CD4-positive, alpha-beta T cell (primary cell): ENCODE measurements at regions not wholly inside any gene's neighbourhood (a gene's known extent, or its start where the extent isn't known, plus 50 kb on each side); places are given as distances from the start of the nearest gene placed in this dataset.

Experiments used
- ATAC-seq: fragments of 200-7000 bp; cut with Tn5 transposase; one replicate; pipeline ENCODE4 v1.10.0; 2022; ENCODE audit warnings: mild to moderate bottlenecking; ENCODE audit not compliant: poor library complexity
- CTCF ChIA-PET: fragments of 350-600 bp; sonication (Branson Sonifier 250); formaldehyde crosslinking; loops from one replicate; lab custom pipeline; 2021; ENCODE audit warnings: antibody characterized with exemption, inconsistent platforms; lab: Charles Lee
- POLR2A ChIA-PET: fragments of 350-600 bp; sonication (Branson Sonifier 250); formaldehyde crosslinking; loops from one replicate; lab custom pipeline; 2021; ENCODE audit warnings: antibody characterized with exemption, inconsistent platforms; lab: Charles Lee
- DNase-seq, 14 experiments: peaks; one replicate each; pipeline ENCODE4 v3.0.0-alpha.2; 2013 to 2020; ENCODE audit warnings: mixed read lengths in 2 of 14
- H3K27ac ChIP-seq, 2 donors: one replicate each; pipeline versions ENCODE4 v1.5.1 to v1.7.0; 2013; ENCODE audit warnings: low read length in 2 of 2, low read depth in 1 of 2, mild to moderate bottlenecking in 1 of 2
- H3K27me3 ChIP-seq, 2 experiments: 1 replicate in 1 of 2; 2 replicates in 1 of 2; pipeline versions ENCODE4 v1.6.1 to v1.7.0; 2013; ENCODE audit warnings: low read length in 2 of 2, control low read depth in 1 of 2, mild to moderate bottlenecking in 1 of 2, moderate library complexity in 1 of 2; ENCODE audit not compliant: insufficient read depth in 2 of 2, control insufficient read depth in 1 of 2
- H3K36me3 ChIP-seq: one replicate; pipeline ENCODE4 v1.6.1; 2013; ENCODE audit warnings: low read length, control low read depth; ENCODE audit not compliant: insufficient read depth
- H3K4me1 ChIP-seq: one replicate; pipeline ENCODE4 v1.6.1; 2013; ENCODE audit warnings: low read length, control low read depth; ENCODE audit not compliant: insufficient read depth
- H3K4me3 ChIP-seq: one replicate; pipeline ENCODE4 v1.5.1; 2013; ENCODE audit warnings: mild to moderate bottlenecking, low read length, moderate library complexity
- H3K9me3 ChIP-seq, 2 experiments: 1 replicate in 1 of 2; 2 replicates in 1 of 2; pipeline versions ENCODE4 v1.6.1 to v1.7.0; 2013; ENCODE audit warnings: low read length in 2 of 2, mild to moderate bottlenecking in 2 of 2, control low read depth in 1 of 2, moderate library complexity in 1 of 2; ENCODE audit not compliant: control insufficient read depth in 1 of 2, insufficient read depth in 1 of 2
- H3K27ac Mint-ChIP-seq: one replicate; pipeline ENCODE4 v1.8.0; 2020; ENCODE audit warnings: mixed read lengths
- H3K27me3 Mint-ChIP-seq: one replicate; pipeline ENCODE4 v1.8.0; 2021; ENCODE audit warnings: mixed read lengths
- H3K36me3 Mint-ChIP-seq: one replicate; pipeline ENCODE4 v1.8.0; 2021; ENCODE audit warnings: low read depth, mixed read lengths
- H3K4me1 Mint-ChIP-seq: one replicate; pipeline ENCODE4 v1.8.0; 2021; ENCODE audit warnings: low read depth, mixed read lengths
- H3K4me3 Mint-ChIP-seq: one replicate; pipeline ENCODE4 v1.8.0; 2020; ENCODE audit warnings: mild to moderate bottlenecking, mixed read lengths
- H3K9me3 Mint-ChIP-seq: one replicate; pipeline ENCODE4 v1.8.0; 2020; ENCODE audit warnings: mixed read lengths
- intact Hi-C, 2 experiments: fragments of 100-400 bp; cut with DNase I in 1 of 2; cut with micrococcal nuclease in 1 of 2; formaldehyde crosslinking; loops; one replicate each; pipeline versions ENCODE4 v1.15.1 to v1.9.0; 2023 to 2025; cut with DNase I, micrococcal nuclease
- TF ChIP-seq, protein P1 (sequence below): fragments of 200-600 bp; IDR thresholded peaks from one replicate; pipeline ENCODE4 v1.8.0; 2022; ENCODE audit warnings: antibody characterized with exemption, mild to moderate bottlenecking

DNA sequence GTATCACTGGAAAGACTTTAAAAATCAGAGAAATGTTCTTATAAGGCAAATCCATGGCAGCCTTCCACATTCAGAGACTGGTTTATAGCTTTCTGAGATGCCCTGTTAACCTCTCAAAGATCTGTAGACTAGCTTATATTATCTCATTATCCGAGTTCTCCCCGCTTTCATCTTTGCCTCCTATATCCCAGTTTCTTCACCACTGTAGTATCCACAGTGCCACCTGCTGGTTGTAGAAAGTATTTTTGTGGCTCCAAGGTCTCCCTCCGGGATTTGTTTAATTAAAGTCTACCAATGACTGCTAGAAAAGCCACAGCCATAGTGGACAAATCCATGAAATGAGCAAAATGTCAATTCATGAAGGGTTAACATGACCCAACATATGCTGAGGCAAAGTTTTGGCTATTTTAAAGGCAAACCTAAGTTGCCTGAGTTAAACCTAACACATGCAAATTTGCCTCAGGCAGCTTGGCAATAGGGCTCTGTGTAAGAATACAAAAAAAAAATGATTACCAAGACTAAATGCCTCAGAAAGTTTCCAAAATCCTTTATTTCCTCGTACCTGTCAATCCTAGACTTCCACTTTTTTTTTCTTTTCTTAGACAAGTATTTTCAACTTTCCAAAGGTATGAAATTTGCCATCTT is 218.8 kb upstream of the BMP4 start:
- ChIA-PET POLR2A (no interaction called here), CTCF (interaction anchor here (0.8 kb wide), 1 partner anchor 15 kb away, joined by 3 read pairs; no protein-coding TSS in a partner anchor)
- Histone ChIP-seq H3K4me1 (no peaks in the 10 kb centered on the region), H3K9me3 (no peaks in the 10 kb centered on the region), H3K27me3 (peaks cover 2 to 15% of the 10 kb centered on the region in 2 experiments), H3K4me3 (no peak overlapping the region), H3K36me3 (no peaks in the 10 kb centered on the region), H3K27ac (no peak overlapping the region)
- intact Hi-C loops = loop anchor here (5.0 kb wide), 3 partner anchors 243 to 1353 kb away; no protein-coding TSS in a partner anchor
- TF ChIP-seq, protein P1, sequence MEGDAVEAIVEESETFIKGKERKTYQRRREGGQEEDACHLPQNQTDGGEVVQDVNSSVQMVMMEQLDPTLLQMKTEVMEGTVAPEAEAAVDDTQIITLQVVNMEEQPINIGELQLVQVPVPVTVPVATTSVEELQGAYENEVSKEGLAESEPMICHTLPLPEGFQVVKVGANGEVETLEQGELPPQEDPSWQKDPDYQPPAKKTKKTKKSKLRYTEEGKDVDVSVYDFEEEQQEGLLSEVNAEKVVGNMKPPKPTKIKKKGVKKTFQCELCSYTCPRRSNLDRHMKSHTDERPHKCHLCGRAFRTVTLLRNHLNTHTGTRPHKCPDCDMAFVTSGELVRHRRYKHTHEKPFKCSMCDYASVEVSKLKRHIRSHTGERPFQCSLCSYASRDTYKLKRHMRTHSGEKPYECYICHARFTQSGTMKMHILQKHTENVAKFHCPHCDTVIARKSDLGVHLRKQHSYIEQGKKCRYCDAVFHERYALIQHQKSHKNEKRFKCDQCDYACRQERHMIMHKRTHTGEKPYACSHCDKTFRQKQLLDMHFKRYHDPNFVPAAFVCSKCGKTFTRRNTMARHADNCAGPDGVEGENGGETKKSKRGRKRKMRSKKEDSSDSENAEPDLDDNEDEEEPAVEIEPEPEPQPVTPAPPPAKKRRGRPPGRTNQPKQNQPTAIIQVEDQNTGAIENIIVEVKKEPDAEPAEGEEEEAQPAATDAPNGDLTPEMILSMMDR = peak; percentile 75
- H3K36me3 Mint-ChIP-seq = no peaks in the 10 kb centered on the region
- no peak overlapping the region for H3K27ac Mint-ChIP-seq
- DNase-seq (peak in 9 of 14 experiments; percentile 3 to 55 (median 15)), ATAC-seq (no peak)
- H3K4me1 Mint-ChIP-seq = peaks cover 4% of the 10 kb centered on the region
- H3K27me3 Mint-ChIP-seq = peaks cover 58% of the 10 kb centered on the region
- no peak overlapping the region for H3K4me3 Mint-ChIP-seq
- H3K9me3 Mint-ChIP-seq = no peaks in the 10 kb centered on the region

DNA sequence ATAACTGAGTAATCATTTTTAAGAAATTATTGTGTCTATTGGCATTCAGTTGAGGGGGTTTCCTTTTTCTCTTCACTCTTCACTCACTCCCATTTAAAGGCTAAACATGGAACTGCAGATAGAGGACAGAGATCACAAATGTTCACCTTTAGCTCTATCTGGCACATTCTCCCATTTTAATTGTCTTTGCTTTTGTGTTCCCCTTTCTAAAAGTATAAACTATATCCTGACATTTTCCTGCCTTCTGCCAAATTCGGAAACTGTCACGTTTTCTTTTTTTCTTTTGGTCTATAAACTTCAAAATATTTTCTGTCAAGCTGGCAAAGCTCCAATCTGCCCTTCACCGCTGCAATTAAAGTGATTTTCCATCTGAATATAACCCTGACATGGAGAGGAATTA is 219.8 kb upstream of the CDKN3 start:
- peaks cover 3% of the 10 kb centered on the region for H3K4me1 Mint-ChIP-seq
- H3K4me3 ChIP-seq = no peak overlapping the region
- H3K9me3 Mint-ChIP-seq = no peaks in the 10 kb centered on the region
- DNase-seq (no peak), ATAC-seq (no peak)
- ChIA-PET CTCF (no interaction called here), POLR2A (no interaction called here)
- H3K27me3 ChIP-seq = peaks cover 2 to 15% of the 10 kb centered on the region in 2 experiments
- no peaks in the 10 kb centered on the region for H3K9me3 ChIP-seq
- no peaks in the 10 kb centered on the region for H3K36me3 ChIP-seq
- H3K36me3 Mint-ChIP-seq = no peaks in the 10 kb centered on the region
- H3K4me3 Mint-ChIP-seq = no peak overlapping the region
- no peak overlapping the region for H3K27ac ChIP-seq
- no peak overlapping the region for H3K27ac Mint-ChIP-seq
- TF ChIP-seq, protein P1 = no peak
- no peaks in the 10 kb centered on the region for H3K4me1 ChIP-seq
- intact Hi-C loops = loop anchor here (5.0 kb wide), 3 partner anchors 245 to 1355 kb away; no protein-coding TSS in a partner anchor
- H3K27me3 Mint-ChIP-seq = peaks cover 50% of the 10 kb centered on the region

DNA sequence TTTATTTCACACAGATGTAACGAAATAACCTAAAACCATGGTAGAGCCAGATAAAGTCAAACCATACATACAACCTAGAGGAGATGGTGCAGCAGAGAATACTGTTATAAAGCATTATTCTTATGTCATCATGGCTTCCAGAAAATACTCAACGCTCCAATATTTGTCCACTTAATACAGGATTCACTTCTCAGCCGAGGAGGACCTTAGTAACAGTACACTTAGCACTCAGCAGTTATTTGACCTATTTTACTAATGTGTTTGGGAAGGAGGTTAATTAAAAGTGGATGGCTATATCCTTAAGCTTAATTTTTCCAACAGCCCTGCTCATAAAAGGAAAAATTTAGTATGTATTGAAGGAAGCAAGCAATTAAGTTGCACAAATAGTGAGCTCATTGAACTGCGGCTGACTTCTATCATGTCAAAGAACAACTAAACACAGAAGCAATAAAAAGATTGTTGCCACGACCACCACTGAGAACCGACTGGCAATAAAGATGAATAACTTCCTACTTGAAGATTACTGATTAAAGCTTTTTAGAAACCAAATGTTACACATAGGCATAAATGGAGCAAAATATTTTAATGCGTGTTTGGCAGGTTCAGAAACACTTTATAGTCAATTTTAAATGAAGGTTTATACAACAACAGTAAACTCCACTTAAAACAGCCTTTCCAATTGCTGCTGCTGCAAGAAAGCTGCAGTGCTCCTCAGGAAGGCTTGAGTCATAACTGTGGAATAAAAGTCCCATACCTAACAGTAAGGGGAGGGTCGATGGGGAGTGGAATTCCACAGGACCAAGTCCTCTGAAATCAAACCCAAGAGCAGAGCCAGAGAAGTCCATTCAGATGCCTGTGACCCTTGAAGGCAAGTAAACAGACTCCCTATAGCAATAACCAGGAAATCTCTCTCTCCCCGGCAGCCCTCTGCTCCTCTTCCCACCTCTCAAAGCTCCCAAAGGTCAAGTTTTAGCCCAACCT is 218.9 kb upstream of the CDKN3 start:
- no peaks in the 10 kb centered on the region for H3K4me1 Mint-ChIP-seq
- no peaks in the 10 kb centered on the region for H3K36me3 Mint-ChIP-seq
- no peak for DNase-seq
- Histone ChIP-seq H3K4me3 (no peak overlapping the region), H3K9me3 (no peaks in the 10 kb centered on the region), H3K4me1 (no peaks in the 10 kb centered on the region), H3K27ac (no peak overlapping the region), H3K27me3 (peaks cover 2 to 15% of the 10 kb centered on the region in 2 experiments), H3K36me3 (no peaks in the 10 kb centered on the region)
- ATAC-seq = no peak
- ChIA-PET POLR2A (no interaction called here), CTCF (no interaction called here)
- no peak overlapping the region for H3K27ac Mint-ChIP-seq
- intact Hi-C loops = loop anchor here (5.0 kb wide), 3 partner anchors 246 to 1356 kb away; no protein-coding TSS in a partner anchor
- no peak overlapping the region for H3K4me3 Mint-ChIP-seq
- H3K9me3 Mint-ChIP-seq = no peaks in the 10 kb centered on the region
- H3K27me3 Mint-ChIP-seq = peaks cover 54% of the 10 kb centered on the region
- TF ChIP-seq, protein P1 = no peak
